Stomach (tissue), 4 donors: ENCODE measurements at regions not wholly inside any gene's neighbourhood (a gene's known extent, or its start where the extent isn't known, plus 50 kb on each side); places are given as distances from the start of the nearest gene placed in this dataset.

Source experiments
- EP300 ChIP-seq: sonication (generic); formaldehyde crosslinking; IDR thresholded peaks from one replicate; pipeline ENCODE4 v1.6.1; 2017; ENCODE audit warnings: antibody characterized with exemption
- TF ChIP-seq, protein P1 (sequence below), 7 experiments: fragments of 450-650 bp in 4 of 7; fragments of 200-600 bp in 3 of 7; sonication (generic) in 3 of 7; IDR thresholded peaks; one replicate each; pipeline ENCODE4 v1.5.1; 2016 to 2019; ENCODE audit warnings: antibody characterized with exemption in 7 of 7, control low read depth in 2 of 7, mild to moderate bottlenecking in 1 of 7

DNA sequence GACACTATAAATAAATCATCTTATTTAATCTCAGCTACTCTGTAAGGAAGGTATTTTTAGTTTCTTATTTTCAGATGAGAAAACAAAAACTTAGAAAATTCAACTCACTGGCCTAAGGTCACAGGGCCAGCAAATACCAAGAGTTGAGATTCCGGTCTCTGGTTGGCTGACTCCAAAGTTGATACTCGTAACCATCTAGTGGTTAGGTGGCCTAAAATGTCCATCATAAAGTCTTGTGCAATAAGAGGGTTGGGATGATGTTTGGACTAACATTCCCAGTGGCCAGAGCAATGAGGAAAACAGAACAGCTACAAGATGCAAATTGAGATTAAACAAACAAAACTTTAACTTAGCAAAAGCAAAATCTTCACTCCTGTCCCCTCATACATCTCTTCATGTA, 360.3 kb downstream of the FIGN start:
- TF ChIP-seq, protein P1, sequence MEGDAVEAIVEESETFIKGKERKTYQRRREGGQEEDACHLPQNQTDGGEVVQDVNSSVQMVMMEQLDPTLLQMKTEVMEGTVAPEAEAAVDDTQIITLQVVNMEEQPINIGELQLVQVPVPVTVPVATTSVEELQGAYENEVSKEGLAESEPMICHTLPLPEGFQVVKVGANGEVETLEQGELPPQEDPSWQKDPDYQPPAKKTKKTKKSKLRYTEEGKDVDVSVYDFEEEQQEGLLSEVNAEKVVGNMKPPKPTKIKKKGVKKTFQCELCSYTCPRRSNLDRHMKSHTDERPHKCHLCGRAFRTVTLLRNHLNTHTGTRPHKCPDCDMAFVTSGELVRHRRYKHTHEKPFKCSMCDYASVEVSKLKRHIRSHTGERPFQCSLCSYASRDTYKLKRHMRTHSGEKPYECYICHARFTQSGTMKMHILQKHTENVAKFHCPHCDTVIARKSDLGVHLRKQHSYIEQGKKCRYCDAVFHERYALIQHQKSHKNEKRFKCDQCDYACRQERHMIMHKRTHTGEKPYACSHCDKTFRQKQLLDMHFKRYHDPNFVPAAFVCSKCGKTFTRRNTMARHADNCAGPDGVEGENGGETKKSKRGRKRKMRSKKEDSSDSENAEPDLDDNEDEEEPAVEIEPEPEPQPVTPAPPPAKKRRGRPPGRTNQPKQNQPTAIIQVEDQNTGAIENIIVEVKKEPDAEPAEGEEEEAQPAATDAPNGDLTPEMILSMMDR (IDR thresholded peaks at IDR 0.05), result no peak
- TF ChIP-seq EP300, result no peak
